ENCODE measurements at regions not wholly inside any gene's neighbourhood (a gene's known extent, or its start where the extent isn't known, plus 50 kb on each side); places are given as distances from the start of the nearest gene placed in this dataset.

- Mint-ChIP-seq H3K4me3 (no peak overlapping the region), H3K4me1 (no peaks in the 10 kb centered on the region), H3K27me3 (peaks cover 9% of the 10 kb centered on the region), H3K27ac (no peak overlapping the region), H3K36me3 (ENCODE audit: low read depth) (no peaks in the 10 kb centered on the region), H3K9me3 (no peaks in the 10 kb centered on the region)
- DNase-seq = no peak
- intact Hi-C loops (cut with micrococcal nuclease) = no loop called here
Observed at GRCh38 chr21:25343774-25344545, 263.3 kb downstream of the MRPL39 start.

- no peaks in the 10 kb centered on the region for H3K9me3 Mint-ChIP-seq
- no peak for DNase-seq
- intact Hi-C loops (cut with micrococcal nuclease) = no loop called here
- H3K27me3 Mint-ChIP-seq = peaks cover 9% of the 10 kb centered on the region
- no peak overlapping the region for H3K27ac Mint-ChIP-seq
- H3K4me3 Mint-ChIP-seq = no peak overlapping the region
- H3K36me3 Mint-ChIP-seq (ENCODE audit: low read depth) = no peaks in the 10 kb centered on the region
- no peaks in the 10 kb centered on the region for H3K4me1 Mint-ChIP-seq
Observed at GRCh38 chr21:25342816-25343215, 264.5 kb downstream of the MRPL39 start.

GRCh38 chr21:25341981-25342380 is 265.3 kb downstream of the MRPL39 start:
- peaks cover 9% of the 10 kb centered on the region for H3K27me3 Mint-ChIP-seq
- H3K36me3 Mint-ChIP-seq (ENCODE audit: low read depth) = no peaks in the 10 kb centered on the region
- intact Hi-C loops (cut with micrococcal nuclease) = no loop called here
- no peak overlapping the region for H3K4me3 Mint-ChIP-seq
- no peak for DNase-seq
- H3K9me3 Mint-ChIP-seq = no peaks in the 10 kb centered on the region
- H3K27ac Mint-ChIP-seq = no peak overlapping the region
- H3K4me1 Mint-ChIP-seq = no peaks in the 10 kb centered on the region

- H3K27ac Mint-ChIP-seq = no peak overlapping the region
- no peaks in the 10 kb centered on the region for H3K9me3 Mint-ChIP-seq
- DNase-seq = no peak
- peaks cover 6% of the 10 kb centered on the region for H3K27me3 Mint-ChIP-seq
- H3K4me1 Mint-ChIP-seq = no peaks in the 10 kb centered on the region
- no peaks in the 10 kb centered on the region for H3K36me3 Mint-ChIP-seq (ENCODE audit: low read depth)
- no peak overlapping the region for H3K4me3 Mint-ChIP-seq
- intact Hi-C loops (cut with micrococcal nuclease) = no loop called here
Observed at GRCh38 chr21:25338415-25338814, 268.9 kb downstream of the MRPL39 start.

- no peaks in the 10 kb centered on the region for H3K4me1 Mint-ChIP-seq
- no peaks in the 10 kb centered on the region for H3K9me3 Mint-ChIP-seq
- H3K36me3 Mint-ChIP-seq (ENCODE audit: low read depth) = no peaks in the 10 kb centered on the region
- H3K4me3 Mint-ChIP-seq = no peak overlapping the region
- no peaks in the 10 kb centered on the region for H3K27me3 Mint-ChIP-seq
- intact Hi-C loops (cut with micrococcal nuclease) = no loop called here
- DNase-seq = no peak
- H3K27ac Mint-ChIP-seq = no peak overlapping the region
Observed at GRCh38 chr21:25334046-25334730, 273.1 kb downstream of the MRPL39 start.

GRCh38 chr21:25331286-25331685 is 276.0 kb downstream of the MRPL39 start:
- no peaks in the 10 kb centered on the region for H3K4me1 Mint-ChIP-seq
- intact Hi-C loops (cut with micrococcal nuclease) = no loop called here
- no peak for DNase-seq
- peaks cover 3% of the 10 kb centered on the region for H3K27me3 Mint-ChIP-seq
- H3K27ac Mint-ChIP-seq = no peak overlapping the region
- no peak overlapping the region for H3K4me3 Mint-ChIP-seq
- H3K36me3 Mint-ChIP-seq (ENCODE audit: low read depth) = no peaks in the 10 kb centered on the region
- H3K9me3 Mint-ChIP-seq = no peaks in the 10 kb centered on the region

- H3K4me1 Mint-ChIP-seq = no peaks in the 10 kb centered on the region
- peaks cover 3% of the 10 kb centered on the region for H3K27me3 Mint-ChIP-seq
- DNase-seq = no peak
- intact Hi-C loops (cut with micrococcal nuclease) = no loop called here
- H3K27ac Mint-ChIP-seq = no peak overlapping the region
- no peaks in the 10 kb centered on the region for H3K36me3 Mint-ChIP-seq (ENCODE audit: low read depth)
- no peak overlapping the region for H3K4me3 Mint-ChIP-seq
- no peaks in the 10 kb centered on the region for H3K9me3 Mint-ChIP-seq
Observed at GRCh38 chr21:25330266-25330665, 277.0 kb downstream of the MRPL39 start.

GRCh38 chr21:25329227-25329825 is 278.0 kb downstream of the MRPL39 start:
- DNase-seq = no peak
- Mint-ChIP-seq H3K36me3 (ENCODE audit: low read depth) (no peaks in the 10 kb centered on the region), H3K9me3 (no peaks in the 10 kb centered on the region), H3K4me1 (no peaks in the 10 kb centered on the region), H3K27me3 (peaks cover 3% of the 10 kb centered on the region), H3K4me3 (no peak overlapping the region), H3K27ac (no peak overlapping the region)
- intact Hi-C loops (cut with micrococcal nuclease) = no loop called here

- Mint-ChIP-seq H3K4me1 (no peaks in the 10 kb centered on the region), H3K36me3 (ENCODE audit: low read depth) (no peaks in the 10 kb centered on the region), H3K27me3 (peaks cover 3% of the 10 kb centered on the region), H3K4me3 (no peak overlapping the region), H3K9me3 (no peaks in the 10 kb centered on the region), H3K27ac (no peak overlapping the region)
- DNase-seq = no peak
- intact Hi-C loops (cut with micrococcal nuclease) = no loop called here
Observed at GRCh38 chr21:25328736-25329135, 278.5 kb downstream of the MRPL39 start.

- DNase-seq = no peak
- intact Hi-C loops (cut with micrococcal nuclease) = no loop called here
- H3K4me1 Mint-ChIP-seq = no peaks in the 10 kb centered on the region
- peaks cover 3% of the 10 kb centered on the region for H3K27me3 Mint-ChIP-seq
- H3K27ac Mint-ChIP-seq = no peak overlapping the region
- no peaks in the 10 kb centered on the region for H3K36me3 Mint-ChIP-seq (ENCODE audit: low read depth)
- no peak overlapping the region for H3K4me3 Mint-ChIP-seq
- no peaks in the 10 kb centered on the region for H3K9me3 Mint-ChIP-seq
Observed at GRCh38 chr21:25326181-25326580, 281.1 kb downstream of the MRPL39 start.

GRCh38 chr21:25324666-25325065 is 282.6 kb downstream of the MRPL39 start:
- intact Hi-C loops (cut with micrococcal nuclease) = no loop called here
- H3K9me3 Mint-ChIP-seq = no peaks in the 10 kb centered on the region

GRCh38 chr21:25323356-25323949 is 283.8 kb downstream of the MRPL39 start:
- DNase-seq = no peak
- intact Hi-C loops (cut with micrococcal nuclease) = no loop called here
- Mint-ChIP-seq H3K27ac (no peak overlapping the region), H3K36me3 (ENCODE audit: low read depth) (no peaks in the 10 kb centered on the region), H3K9me3 (no peaks in the 10 kb centered on the region), H3K27me3 (peaks cover 3% of the 10 kb centered on the region), H3K4me3 (no peak overlapping the region), H3K4me1 (no peaks in the 10 kb centered on the region)

More at GRCh38 chr21:25324666-25325065, 282.6 kb downstream of the MRPL39 start:
- Mint-ChIP-seq H3K27me3 (peaks cover 3% of the 10 kb centered on the region), H3K36me3 (ENCODE audit: low read depth) (no peaks in the 10 kb centered on the region), H3K4me3 (no peak overlapping the region), H3K27ac (no peak overlapping the region), H3K4me1 (no peaks in the 10 kb centered on the region)
- no peak for DNase-seq

- Mint-ChIP-seq H3K4me3 (no peak overlapping the region), H3K27me3 (no peaks in the 10 kb centered on the region), H3K9me3 (no peaks in the 10 kb centered on the region), H3K4me1 (no peaks in the 10 kb centered on the region), H3K36me3 (ENCODE audit: low read depth) (no peaks in the 10 kb centered on the region), H3K27ac (no peak overlapping the region)
- intact Hi-C loops (cut with micrococcal nuclease) = no loop called here
- DNase-seq = no peak
Observed at GRCh38 chr21:25314247-25314646, 293.0 kb downstream of the MRPL39 start.

- H3K4me1 Mint-ChIP-seq = no peaks in the 10 kb centered on the region
Observed at GRCh38 chr21:25313829-25314228, 293.5 kb downstream of the MRPL39 start.

More at GRCh38 chr21:25313829-25314228, 293.5 kb downstream of the MRPL39 start:
- H3K9me3 Mint-ChIP-seq = peaks cover 4% of the 10 kb centered on the region
- no peak for DNase-seq
- no peak overlapping the region for H3K27ac Mint-ChIP-seq
- no peak overlapping the region for H3K4me3 Mint-ChIP-seq
- H3K36me3 Mint-ChIP-seq (ENCODE audit: low read depth) = no peaks in the 10 kb centered on the region
- no peaks in the 10 kb centered on the region for H3K27me3 Mint-ChIP-seq
- intact Hi-C loops (cut with micrococcal nuclease) = no loop called here

All from activated CD4-positive, alpha-beta T cell treated with anti-CD3 and anti-CD28 coated beads, Interleukin-2, amount 10 ng/mL, durations not matched to agents 24 days and 14 days (primary cell).